ENCODE measurements at regions not wholly inside any gene's neighbourhood (a gene's known extent, or its start where the extent isn't known, plus 50 kb on each side); places are given as distances from the start of the nearest gene placed in this dataset.

DNA sequence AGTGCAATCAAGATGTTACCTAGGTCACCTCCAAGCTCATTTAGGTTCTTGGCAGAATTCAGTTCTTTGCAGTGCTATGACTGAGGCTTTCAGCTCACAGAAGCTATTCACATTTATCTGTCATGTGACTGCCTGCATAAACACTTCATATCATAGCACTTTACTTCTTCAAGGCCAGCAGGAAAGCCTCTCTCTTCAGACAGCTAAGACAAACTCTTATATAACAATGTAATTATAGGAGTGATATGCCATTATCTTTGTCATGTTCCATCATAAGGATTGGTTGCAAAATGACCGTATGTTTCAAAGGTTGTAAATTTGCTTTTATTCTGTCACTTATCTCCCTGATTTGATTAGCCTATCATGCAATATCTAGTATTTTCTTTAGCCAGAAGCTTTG lies 78.8 kb upstream of the TMEM196 start:
- BruUV-seq (replicated peaks) = no TSS peak
- no peak for DNase-seq
- Histone ChIP-seq H3K27ac (no peak overlapping the region), H3K9me2 (ENCODE audit: insufficient read depth) (no peaks in the 10 kb centered on the region), H3K4me2 (no peak overlapping the region), H3K36me3 (ENCODE audit: low read depth) (peaks cover 3% of the 10 kb centered on the region; the same call in 1 of the 2 replicates), H3K27me3 (ENCODE audit: insufficient read depth, low read depth) (no peaks in the 10 kb centered on the region), H3K4me3 (no peak overlapping the region), H2AFZ (no peak overlapping the region), H3K4me1 (replicated peaks; ENCODE audit: insufficient read depth) (no peaks in the 10 kb centered on the region), H4K20me1 (ENCODE audit: insufficient read depth) (no peaks in the 10 kb centered on the region), H3F3A (ENCODE audit: insufficient read depth, low read depth) (no peaks in the 10 kb centered on the region), H3K9me3 (ENCODE audit: insufficient read depth, low read depth) (peaks cover 7% of the 10 kb centered on the region; the same call in 1 of the 2 replicates), H3K79me2 (ENCODE audit: low read depth) (no peaks in the 10 kb centered on the region)
- ChIA-PET POLR2A (ENCODE audit: unreplicated experiment) (no interaction called here), CTCF (no interaction called here)
- TF ChIP-seq, protein P1, sequence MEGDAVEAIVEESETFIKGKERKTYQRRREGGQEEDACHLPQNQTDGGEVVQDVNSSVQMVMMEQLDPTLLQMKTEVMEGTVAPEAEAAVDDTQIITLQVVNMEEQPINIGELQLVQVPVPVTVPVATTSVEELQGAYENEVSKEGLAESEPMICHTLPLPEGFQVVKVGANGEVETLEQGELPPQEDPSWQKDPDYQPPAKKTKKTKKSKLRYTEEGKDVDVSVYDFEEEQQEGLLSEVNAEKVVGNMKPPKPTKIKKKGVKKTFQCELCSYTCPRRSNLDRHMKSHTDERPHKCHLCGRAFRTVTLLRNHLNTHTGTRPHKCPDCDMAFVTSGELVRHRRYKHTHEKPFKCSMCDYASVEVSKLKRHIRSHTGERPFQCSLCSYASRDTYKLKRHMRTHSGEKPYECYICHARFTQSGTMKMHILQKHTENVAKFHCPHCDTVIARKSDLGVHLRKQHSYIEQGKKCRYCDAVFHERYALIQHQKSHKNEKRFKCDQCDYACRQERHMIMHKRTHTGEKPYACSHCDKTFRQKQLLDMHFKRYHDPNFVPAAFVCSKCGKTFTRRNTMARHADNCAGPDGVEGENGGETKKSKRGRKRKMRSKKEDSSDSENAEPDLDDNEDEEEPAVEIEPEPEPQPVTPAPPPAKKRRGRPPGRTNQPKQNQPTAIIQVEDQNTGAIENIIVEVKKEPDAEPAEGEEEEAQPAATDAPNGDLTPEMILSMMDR (conservative IDR thresholded peaks at IDR 0.05) = no peak
- no peak for TF ChIP-seq EZH2 (IDR thresholded peaks at IDR 0.05; ENCODE audit: low read depth)
- intact Hi-C loops (cut with micrococcal nuclease; ENCODE audit: unreplicated experiment) = no loop called here

DNA sequence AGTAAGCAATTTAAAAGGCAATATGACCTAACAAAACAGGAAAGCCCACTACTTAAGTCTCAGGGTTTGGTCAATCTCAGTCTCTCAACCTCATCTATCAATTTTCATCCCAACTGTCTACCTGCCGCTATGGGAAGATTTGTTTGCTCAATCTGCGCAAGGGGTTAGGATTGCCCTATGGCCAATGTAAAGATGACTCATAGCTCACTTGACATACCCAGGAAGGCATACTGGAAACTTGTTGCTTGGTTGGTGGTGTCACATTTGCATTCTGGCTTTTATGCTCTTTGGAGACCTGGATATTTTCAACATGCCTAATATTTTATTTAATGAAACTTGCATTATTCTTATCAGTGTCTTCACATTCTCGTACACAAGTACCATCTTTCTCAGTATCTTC lies 78.1 kb upstream of the TMEM196 start:
- Histone ChIP-seq H3K9me3 (ENCODE audit: insufficient read depth, low read depth) (peaks cover 7% of the 10 kb centered on the region; the same call in 1 of the 2 replicates), H3K27ac (no peak overlapping the region), H2AFZ (no peak overlapping the region), H3K4me3 (no peak overlapping the region), H3K36me3 (ENCODE audit: low read depth) (peaks cover 3% of the 10 kb centered on the region; the same call in 1 of the 2 replicates), H3K4me2 (no peak overlapping the region), H4K20me1 (ENCODE audit: insufficient read depth) (no peaks in the 10 kb centered on the region), H3K4me1 (replicated peaks; ENCODE audit: insufficient read depth) (no peaks in the 10 kb centered on the region), H3K9me2 (ENCODE audit: insufficient read depth) (no peaks in the 10 kb centered on the region), H3K27me3 (ENCODE audit: insufficient read depth, low read depth) (no peaks in the 10 kb centered on the region), H3F3A (ENCODE audit: insufficient read depth, low read depth) (no peaks in the 10 kb centered on the region), H3K79me2 (ENCODE audit: low read depth) (no peaks in the 10 kb centered on the region)
- ChIA-PET POLR2A (ENCODE audit: unreplicated experiment) (no interaction called here), CTCF (no interaction called here)
- no TSS peak for BruUV-seq (replicated peaks)
- no peak for DNase-seq
- TF ChIP-seq EZH2 (IDR thresholded peaks at IDR 0.05; ENCODE audit: low read depth) = no peak
- TF ChIP-seq, protein P1 (conservative IDR thresholded peaks at IDR 0.05) = no peak
- intact Hi-C loops (cut with micrococcal nuclease; ENCODE audit: unreplicated experiment) = no loop called here

DNA sequence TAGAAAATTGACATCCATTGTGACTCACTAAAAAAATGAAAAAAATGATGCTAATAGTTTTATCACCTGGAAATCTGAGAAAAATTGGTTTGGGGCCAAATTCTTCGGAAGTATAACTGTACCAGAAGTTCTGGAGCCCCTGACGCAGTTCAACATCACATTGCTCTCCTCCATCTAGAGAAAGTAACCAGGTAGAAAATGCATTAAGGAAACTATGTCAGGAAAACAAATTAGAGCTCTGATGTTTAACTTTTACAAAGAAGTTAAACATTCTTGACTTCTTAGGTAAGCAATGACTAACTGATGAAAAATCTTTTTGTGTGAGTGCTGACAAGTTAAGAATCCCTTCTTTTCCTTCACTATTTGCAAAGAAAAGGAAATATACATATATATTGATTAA lies 61.1 kb upstream of the TMEM196 start:
- Histone ChIP-seq H3K27me3 (ENCODE audit: insufficient read depth, low read depth) (no peaks in the 10 kb centered on the region), H2AFZ (no peak overlapping the region), H3K4me1 (replicated peaks; ENCODE audit: insufficient read depth) (no peaks in the 10 kb centered on the region; the same call in 1 of the 2 replicates), H3K36me3 (ENCODE audit: low read depth) (no peaks in the 10 kb centered on the region), H3F3A (ENCODE audit: insufficient read depth, low read depth) (no peaks in the 10 kb centered on the region), H3K4me3 (no peak overlapping the region), H3K4me2 (no peak overlapping the region), H4K20me1 (ENCODE audit: insufficient read depth) (no peaks in the 10 kb centered on the region), H3K79me2 (ENCODE audit: low read depth) (no peaks in the 10 kb centered on the region), H3K9me2 (ENCODE audit: insufficient read depth) (0 out of 2 replicates have a peak, but pooled peaks cover 4% of the 10 kb centered on the region), H3K9me3 (ENCODE audit: insufficient read depth, low read depth) (peaks cover 9% of the 10 kb centered on the region), H3K27ac (no peak overlapping the region)
- ChIA-PET POLR2A (ENCODE audit: unreplicated experiment) (interaction anchor here (0.7 kb wide), 2 partner anchors 11 to 80 kb away, joined by 6 to 8 read pairs; no protein-coding TSS in a partner anchor), CTCF (no interaction called here)
- intact Hi-C loops (cut with micrococcal nuclease; ENCODE audit: unreplicated experiment) = loop anchor here (2.0 to 10.0 kb wide), 2 partner anchors 80 to 122 kb away; no protein-coding TSS in a partner anchor
- TF ChIP-seq EZH2 (IDR thresholded peaks at IDR 0.05; ENCODE audit: low read depth) = no peak
- DNase-seq = peak; percentile 34 to 56
- BruUV-seq (replicated peaks) = no TSS peak

DNA sequence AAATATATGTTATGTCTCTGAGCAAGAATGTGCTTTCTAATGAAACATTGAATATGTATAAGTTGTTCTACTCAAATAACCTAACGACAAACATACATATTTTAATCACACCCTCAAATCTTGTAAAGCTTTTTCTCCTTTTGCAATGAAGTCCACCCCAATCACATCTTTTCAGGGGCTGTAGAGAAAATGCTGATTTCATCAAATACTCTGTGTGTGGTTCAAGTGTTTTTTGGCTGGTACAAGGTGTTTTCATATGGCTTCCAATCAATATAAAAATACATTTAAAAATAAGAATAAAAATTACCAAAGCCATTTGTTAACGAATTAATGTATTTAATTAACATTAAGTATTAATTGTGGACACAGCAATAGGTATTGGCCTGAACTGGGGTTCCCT lies 57.2 kb upstream of the TMEM196 start:
- TF ChIP-seq EZH2 (IDR thresholded peaks at IDR 0.05; ENCODE audit: low read depth) = no peak
- TF ChIP-seq, protein P1 (conservative IDR thresholded peaks at IDR 0.05) = no peak
- no peaks in the 10 kb centered on the region for H4K20me1 ChIP-seq (ENCODE audit: insufficient read depth)
- no peaks in the 10 kb centered on the region for H3K27me3 ChIP-seq (ENCODE audit: insufficient read depth, low read depth)
- H3K36me3 ChIP-seq (ENCODE audit: low read depth) = no peaks in the 10 kb centered on the region
- CTCF ChIA-PET = no interaction called here
- no peak overlapping the region for H3K4me2 ChIP-seq
- 0 out of 2 replicates have a peak, but pooled peaks cover 4% of the 10 kb centered on the region for H3K9me2 ChIP-seq (ENCODE audit: insufficient read depth)
- H3K9me3 ChIP-seq (ENCODE audit: insufficient read depth, low read depth) = peaks cover under 1% of the 10 kb centered on the region
- BruUV-seq (replicated peaks) = no TSS peak
- intact Hi-C loops (cut with micrococcal nuclease; ENCODE audit: unreplicated experiment) = loop anchor here (10.0 kb wide), 1 partner anchor 84 kb away; no protein-coding TSS in a partner anchor
- DNase-seq = no peak
- H2AFZ ChIP-seq = no peak overlapping the region
- no peaks in the 10 kb centered on the region for H3K79me2 ChIP-seq (ENCODE audit: low read depth)
- no peaks in the 10 kb centered on the region; the same call in 1 of the 2 replicates for H3K4me1 ChIP-seq (replicated peaks; ENCODE audit: insufficient read depth)
- H3K4me3 ChIP-seq = no peak overlapping the region
- no peak overlapping the region for H3K27ac ChIP-seq
- POLR2A ChIA-PET (ENCODE audit: unreplicated experiment) = no interaction called here
- H3F3A ChIP-seq (ENCODE audit: insufficient read depth, low read depth) = no peaks in the 10 kb centered on the region
